ENCODE measurements at regions not wholly inside any gene's neighbourhood (a gene's known extent, or its start where the extent isn't known, plus 50 kb on each side); places are given as distances from the start of the nearest gene placed in this dataset.

DNA sequence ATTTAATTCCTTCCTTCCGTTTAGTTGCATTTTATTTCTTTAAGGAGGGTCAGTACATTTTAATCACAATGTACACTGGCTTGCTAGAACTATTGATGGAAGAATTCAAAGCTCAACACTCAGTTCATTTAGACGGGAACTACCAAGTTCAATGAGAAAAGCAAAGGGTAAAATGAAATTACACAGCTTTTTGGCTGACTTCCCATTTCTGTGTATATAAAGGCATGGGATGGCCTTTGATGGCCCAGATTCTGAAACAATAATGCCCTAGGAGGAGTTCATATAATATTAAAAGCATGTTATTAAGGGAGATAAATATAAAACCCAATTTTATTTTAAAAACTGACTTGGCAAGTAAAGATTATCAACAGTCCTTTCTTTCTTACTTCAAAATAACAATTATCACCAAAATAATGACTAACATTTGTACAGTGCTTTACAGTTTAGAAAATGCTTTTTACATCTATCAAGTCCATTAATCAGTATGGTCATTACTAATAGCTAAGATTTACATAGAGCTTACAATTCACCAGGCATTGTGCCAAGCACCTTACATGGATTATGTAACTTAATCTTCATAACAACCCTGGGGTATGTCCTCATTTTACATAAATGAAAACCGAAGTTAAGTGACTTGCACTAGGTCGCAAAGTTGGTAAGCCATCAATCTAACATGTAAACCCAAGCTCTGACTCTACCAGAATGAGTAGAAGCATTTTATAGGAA lies 402.4 kb downstream of the OMA1 start:
- H3K4me3 ChIP-seq (ENCODE audit: low read depth, low read length): no peak overlapping the region
- TF ChIP-seq, protein P1, sequence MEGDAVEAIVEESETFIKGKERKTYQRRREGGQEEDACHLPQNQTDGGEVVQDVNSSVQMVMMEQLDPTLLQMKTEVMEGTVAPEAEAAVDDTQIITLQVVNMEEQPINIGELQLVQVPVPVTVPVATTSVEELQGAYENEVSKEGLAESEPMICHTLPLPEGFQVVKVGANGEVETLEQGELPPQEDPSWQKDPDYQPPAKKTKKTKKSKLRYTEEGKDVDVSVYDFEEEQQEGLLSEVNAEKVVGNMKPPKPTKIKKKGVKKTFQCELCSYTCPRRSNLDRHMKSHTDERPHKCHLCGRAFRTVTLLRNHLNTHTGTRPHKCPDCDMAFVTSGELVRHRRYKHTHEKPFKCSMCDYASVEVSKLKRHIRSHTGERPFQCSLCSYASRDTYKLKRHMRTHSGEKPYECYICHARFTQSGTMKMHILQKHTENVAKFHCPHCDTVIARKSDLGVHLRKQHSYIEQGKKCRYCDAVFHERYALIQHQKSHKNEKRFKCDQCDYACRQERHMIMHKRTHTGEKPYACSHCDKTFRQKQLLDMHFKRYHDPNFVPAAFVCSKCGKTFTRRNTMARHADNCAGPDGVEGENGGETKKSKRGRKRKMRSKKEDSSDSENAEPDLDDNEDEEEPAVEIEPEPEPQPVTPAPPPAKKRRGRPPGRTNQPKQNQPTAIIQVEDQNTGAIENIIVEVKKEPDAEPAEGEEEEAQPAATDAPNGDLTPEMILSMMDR (conservative IDR thresholded peaks at IDR 0.05; ENCODE audit: low read depth, low read length): no peak
- no peak for DNase-seq (ENCODE audit: low read depth)

DNA sequence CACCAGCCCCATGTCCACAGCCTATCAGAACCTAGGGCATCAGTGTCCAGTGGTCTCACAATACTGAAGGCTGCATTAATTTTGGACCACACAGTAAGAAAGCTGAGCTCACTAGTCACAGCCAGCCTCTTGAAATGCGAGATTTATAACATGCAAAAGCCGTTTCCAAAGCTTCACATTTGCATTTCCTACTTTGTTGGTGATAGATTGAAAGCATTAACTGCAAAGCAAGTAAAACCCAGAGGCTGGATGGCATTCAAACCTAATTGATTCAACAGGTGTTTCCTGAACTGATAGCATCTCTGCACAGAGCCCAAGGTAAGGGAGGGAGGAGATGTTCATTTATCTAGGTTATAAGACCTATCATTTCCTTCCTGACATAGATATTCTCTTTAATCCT lies 410.1 kb downstream of the OMA1 start:
- no peak overlapping the region for H3K4me3 ChIP-seq (ENCODE audit: low read depth, low read length)
- DNase-seq (ENCODE audit: low read depth): no peak
- TF ChIP-seq, protein P1 (conservative IDR thresholded peaks at IDR 0.05; ENCODE audit: low read depth, low read length): no peak

DNA sequence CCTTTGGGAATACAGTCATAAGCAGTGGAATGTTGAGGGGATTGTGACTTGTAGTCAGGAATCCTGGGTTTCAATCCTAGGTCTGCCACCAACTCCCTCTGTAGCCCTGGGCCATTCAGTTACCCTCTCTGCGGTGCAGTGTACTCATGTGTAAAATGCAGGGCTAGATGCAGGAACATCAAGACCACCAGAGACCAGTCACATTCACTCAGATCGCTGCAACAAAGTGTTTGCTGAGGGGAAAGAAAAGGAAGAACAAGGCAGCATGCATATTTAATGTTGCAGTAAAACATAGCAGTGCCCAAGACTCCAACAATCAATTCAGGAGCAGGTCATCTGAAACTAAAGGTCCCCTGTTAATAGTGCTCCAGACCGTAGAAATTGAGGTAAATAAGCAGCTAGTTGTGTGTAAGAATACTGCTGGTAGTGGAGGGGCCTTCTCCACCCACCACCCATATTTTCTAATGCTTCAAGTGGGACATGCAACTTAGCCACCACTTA lies 410.7 kb downstream of the OMA1 start:
- no peak for DNase-seq (ENCODE audit: low read depth)
- no peak overlapping the region for H3K4me3 ChIP-seq (ENCODE audit: low read depth, low read length)
- TF ChIP-seq, protein P1 (conservative IDR thresholded peaks at IDR 0.05; ENCODE audit: low read depth, low read length): no peak

DNA sequence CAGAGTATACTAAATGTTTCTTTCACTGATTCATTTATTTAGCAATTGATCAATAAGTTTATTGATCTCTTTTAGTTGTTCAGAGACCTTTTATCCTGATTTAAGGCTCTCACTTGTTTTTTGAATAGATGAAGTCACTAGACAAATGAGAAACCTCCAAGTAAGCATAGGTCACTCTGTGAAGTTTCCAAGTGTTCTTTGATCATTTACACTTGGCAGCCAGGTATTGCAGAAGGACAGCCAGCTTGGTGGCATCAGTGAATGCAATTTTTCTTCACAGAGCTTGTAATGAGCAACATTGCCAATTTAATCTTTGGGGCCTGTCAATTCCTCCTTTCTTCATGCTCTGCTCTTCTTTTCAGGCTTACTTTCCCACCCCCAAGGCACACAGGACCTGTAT lies 413.0 kb downstream of the OMA1 start:
- no peak overlapping the region for H3K4me3 ChIP-seq (ENCODE audit: low read depth, low read length)
- DNase-seq (ENCODE audit: low read depth): no peak
- TF ChIP-seq, protein P1 (conservative IDR thresholded peaks at IDR 0.05; ENCODE audit: low read depth, low read length): no peak

DNA sequence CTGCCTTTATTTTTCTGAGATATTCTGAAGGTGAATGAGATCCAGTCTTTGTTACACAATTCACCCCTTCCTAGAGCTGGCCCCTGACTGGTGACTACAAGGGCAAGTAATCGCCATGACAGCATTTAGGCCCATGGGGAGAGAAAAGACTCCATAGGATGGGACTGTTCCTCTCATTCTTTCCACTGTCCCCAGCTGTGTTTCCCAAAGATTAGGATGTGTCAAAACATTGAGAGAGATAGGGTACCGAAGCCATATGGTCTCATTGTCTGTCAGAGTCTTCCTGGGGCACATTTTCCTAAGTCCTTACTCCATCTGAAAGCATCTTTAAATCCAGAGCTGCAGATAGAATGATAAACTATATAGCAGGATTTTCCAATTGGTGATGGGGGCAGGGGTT lies 423.5 kb downstream of the OMA1 start:
- DNase-seq (ENCODE audit: low read depth): no peak
- H3K4me3 ChIP-seq (ENCODE audit: low read depth, low read length): no peak overlapping the region
- TF ChIP-seq, protein P1 (conservative IDR thresholded peaks at IDR 0.05; ENCODE audit: low read depth, low read length): no peak

DNA sequence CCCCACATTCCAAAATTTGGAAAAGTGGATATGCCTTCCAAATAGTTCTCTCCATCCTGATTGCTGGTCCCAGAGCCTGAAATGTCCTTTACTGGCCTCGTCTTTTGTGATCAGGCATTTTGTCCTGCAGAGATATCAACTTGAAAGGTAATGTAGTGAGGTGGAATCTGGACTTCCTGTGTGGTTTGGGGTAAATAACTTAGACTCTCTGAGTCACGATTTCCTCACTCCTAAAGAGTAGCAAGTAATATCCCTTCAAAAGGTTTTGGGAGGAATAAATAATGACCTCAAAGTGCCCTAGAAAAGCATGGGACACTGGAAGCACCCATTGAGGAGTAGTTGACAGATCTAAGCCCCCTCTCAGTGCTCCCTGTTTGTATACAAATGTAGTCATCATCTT lies 426.6 kb downstream of the OMA1 start:
- DNase-seq (ENCODE audit: low read depth): no peak
- H3K4me3 ChIP-seq (ENCODE audit: low read depth, low read length): no peak overlapping the region
- TF ChIP-seq, protein P1 (conservative IDR thresholded peaks at IDR 0.05; ENCODE audit: low read depth, low read length): no peak

DNA sequence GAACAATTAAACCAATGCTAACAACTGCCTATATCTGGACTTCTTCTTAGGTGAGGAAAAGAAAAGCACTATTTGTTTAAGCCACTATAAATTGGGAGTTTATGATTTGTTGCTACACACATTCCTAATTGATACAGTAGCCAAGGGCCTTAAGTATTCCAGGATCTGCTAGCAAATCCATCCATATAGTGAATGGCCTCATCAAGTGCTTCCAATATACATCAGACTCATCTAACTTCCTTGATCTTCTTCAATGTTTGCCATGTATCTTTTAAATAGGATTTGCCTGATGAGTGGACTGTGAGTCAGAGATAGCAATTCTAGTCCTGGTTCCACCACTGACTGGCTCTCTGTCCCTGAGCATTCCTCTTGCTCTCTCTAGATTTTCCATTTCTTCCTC lies 430.2 kb downstream of the OMA1 start:
- H3K4me3 ChIP-seq (ENCODE audit: low read depth, low read length): no peak overlapping the region
- TF ChIP-seq, protein P1 (conservative IDR thresholded peaks at IDR 0.05; ENCODE audit: low read depth, low read length): no peak
- no peak for DNase-seq (ENCODE audit: low read depth)
